OCI-LY7 (cell line): ENCODE measurements at regions not wholly inside any gene's neighbourhood (a gene's known extent, or its start where the extent isn't known, plus 50 kb on each side); places are given as distances from the start of the nearest gene placed in this dataset.

Source experiments
- EZH2phosphoT487 ChIP-seq: fragments of 200-600 bp; sonication (generic); IDR thresholded peaks from 2 replicates; pipeline ENCODE4 v1.6.1; 2018; ENCODE audit warnings: low read depth, borderline replicate concordance, mild to moderate bottlenecking, mixed run types, antibody characterized with exemption, low read length, moderate library complexity, mixed read lengths
- TF ChIP-seq, protein P1 (sequence below): fragments of 200-600 bp; sonication (generic); conservative IDR thresholded peaks from 2 replicates; pipeline ENCODE4 v1.5.1; 2014; ENCODE audit warnings: mild to moderate bottlenecking, antibody characterized with exemption, low read length, moderate library complexity, mixed read lengths

DNA sequence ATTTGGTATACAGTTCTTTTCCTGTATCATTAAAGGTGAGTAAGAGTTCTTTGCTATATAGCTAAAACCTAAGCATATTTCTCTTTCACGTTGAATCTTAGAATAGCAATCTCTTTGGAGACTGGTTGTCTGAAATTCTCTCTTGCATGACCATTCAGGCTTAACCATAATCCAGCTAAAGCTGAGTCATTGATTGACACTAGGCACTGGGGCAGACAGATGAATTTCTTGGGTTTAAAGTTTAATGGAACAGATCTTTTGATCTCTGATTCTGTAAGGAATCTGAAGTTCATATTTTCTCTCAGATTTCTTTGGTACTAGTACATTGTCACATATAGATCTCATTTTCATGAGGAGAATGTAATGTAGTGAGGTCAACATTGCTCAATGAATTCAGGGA lies 397.3 kb upstream of the MIR17HG start:
- TF ChIP-seq, protein P1, sequence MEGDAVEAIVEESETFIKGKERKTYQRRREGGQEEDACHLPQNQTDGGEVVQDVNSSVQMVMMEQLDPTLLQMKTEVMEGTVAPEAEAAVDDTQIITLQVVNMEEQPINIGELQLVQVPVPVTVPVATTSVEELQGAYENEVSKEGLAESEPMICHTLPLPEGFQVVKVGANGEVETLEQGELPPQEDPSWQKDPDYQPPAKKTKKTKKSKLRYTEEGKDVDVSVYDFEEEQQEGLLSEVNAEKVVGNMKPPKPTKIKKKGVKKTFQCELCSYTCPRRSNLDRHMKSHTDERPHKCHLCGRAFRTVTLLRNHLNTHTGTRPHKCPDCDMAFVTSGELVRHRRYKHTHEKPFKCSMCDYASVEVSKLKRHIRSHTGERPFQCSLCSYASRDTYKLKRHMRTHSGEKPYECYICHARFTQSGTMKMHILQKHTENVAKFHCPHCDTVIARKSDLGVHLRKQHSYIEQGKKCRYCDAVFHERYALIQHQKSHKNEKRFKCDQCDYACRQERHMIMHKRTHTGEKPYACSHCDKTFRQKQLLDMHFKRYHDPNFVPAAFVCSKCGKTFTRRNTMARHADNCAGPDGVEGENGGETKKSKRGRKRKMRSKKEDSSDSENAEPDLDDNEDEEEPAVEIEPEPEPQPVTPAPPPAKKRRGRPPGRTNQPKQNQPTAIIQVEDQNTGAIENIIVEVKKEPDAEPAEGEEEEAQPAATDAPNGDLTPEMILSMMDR, result no peak
- TF ChIP-seq EZH2phosphoT487, result no peak
